ENCODE measurements at regions not wholly inside any gene's neighbourhood (a gene's known extent, or its start where the extent isn't known, plus 50 kb on each side); places are given as distances from the start of the nearest gene placed in this dataset.
"Not testable (repeated sequence)": the region's sequence is repeated elsewhere in the genome, so short reads cannot be mapped to it uniquely, and the experiment has no call there.

- ATAC-seq = no peak
- no peak overlapping the region for H3K27ac ChIP-seq
- no peaks in the 10 kb centered on the region for H3K9me3 ChIP-seq
- H3K27me3 ChIP-seq = no peaks in the 10 kb centered on the region
- H3K4me3 ChIP-seq = no peak overlapping the region
- TF ChIP-seq POLR2A (IDR thresholded peaks at IDR 0.05) = no peak
- no peak for TF ChIP-seq CTCF (IDR thresholded peaks at IDR 0.05)
- no peak for DNase-seq
- no peaks in the 10 kb centered on the region for H3K36me3 ChIP-seq
- intact Hi-C loops (cut with DNase I) = no loop called here
- H3K4me1 ChIP-seq = no peaks in the 10 kb centered on the region
These were observed 733.0 kb upstream of the ZWINT start for GRCh38 chr10:57094083-57094482.

GRCh38 chr10:57053530-57053929 is 692.5 kb upstream of the ZWINT start:
- intact Hi-C loops (cut with DNase I) = no loop called here
- Histone ChIP-seq H3K27me3 (no peaks in the 10 kb centered on the region), H3K9me3 (no peaks in the 10 kb centered on the region), H3K27ac (no peak overlapping the region), H3K4me3 (no peak overlapping the region), H3K4me1 (no peaks in the 10 kb centered on the region), H3K36me3 (no peaks in the 10 kb centered on the region)
- TF ChIP-seq CTCF (IDR thresholded peaks at IDR 0.05) = no peak
- TF ChIP-seq POLR2A (IDR thresholded peaks at IDR 0.05) = no peak
- DNase-seq (no peak), ATAC-seq (peak in 1 of 4 donors; percentile 18)
- WGBS (ENCODE audit: insufficient coverage, low coverage, low lambda C conversion rate, missing lambda C conversion rate) = 77% methylated on average over 2 of the region's 6 CpGs

- no peak overlapping the region for H3K4me3 ChIP-seq
- no peaks in the 10 kb centered on the region for H3K36me3 ChIP-seq
- H3K4me1 ChIP-seq = no peaks in the 10 kb centered on the region
- H3K27me3 ChIP-seq = no peaks in the 10 kb centered on the region
- intact Hi-C loops (cut with DNase I) = no loop called here
- 26% methylated on average over 2 of the region's 2 CpGs for WGBS (ENCODE audit: insufficient coverage, low coverage, low lambda C conversion rate, missing lambda C conversion rate)
- ATAC-seq (no peak), DNase-seq (no peak)
- no peaks in the 10 kb centered on the region for H3K9me3 ChIP-seq
- H3K27ac ChIP-seq = no peak overlapping the region
- TF ChIP-seq POLR2A (IDR thresholded peaks at IDR 0.05) (no peak), CTCF (IDR thresholded peaks at IDR 0.05) (no peak)
These were observed 688.0 kb upstream of the ZWINT start for GRCh38 chr10:57049096-57049495.

- intact Hi-C loops (cut with DNase I) = no loop called here
- DNase-seq = no peak
- TF ChIP-seq POLR2A (IDR thresholded peaks at IDR 0.05) (no peak), CTCF (IDR thresholded peaks at IDR 0.05) (no peak)
- ATAC-seq = no peak
- Histone ChIP-seq H3K9me3 (peaks cover 0 to 3% (median 0%) of the 10 kb centered on the region in 4 donors), H3K4me1 (no peaks in the 10 kb centered on the region), H3K27me3 (no peaks in the 10 kb centered on the region), H3K27ac (no peak overlapping the region), H3K4me3 (no peak overlapping the region), H3K36me3 (no peaks in the 10 kb centered on the region)
- WGBS (ENCODE audit: insufficient coverage, low coverage, low lambda C conversion rate, missing lambda C conversion rate) = 31% methylated on average over 2 of the region's 2 CpGs
These were observed 677.5 kb upstream of the ZWINT start for GRCh38 chr10:57038531-57038930.

- Histone ChIP-seq H3K36me3 (no peaks in the 10 kb centered on the region), H3K4me1 (no peaks in the 10 kb centered on the region), H3K27ac (no peak overlapping the region), H3K4me3 (no peak overlapping the region), H3K27me3 (no peaks in the 10 kb centered on the region), H3K9me3 (peaks cover 0 to 3% (median 0%) of the 10 kb centered on the region in 4 donors)
- TF ChIP-seq CTCF (IDR thresholded peaks at IDR 0.05) = no peak
- no peak for TF ChIP-seq POLR2A (IDR thresholded peaks at IDR 0.05)
- DNase-seq (no peak), ATAC-seq (no peak)
- 61% methylated on average over 2 of the region's 2 CpGs for WGBS (ENCODE audit: insufficient coverage, low coverage, low lambda C conversion rate, missing lambda C conversion rate)
- intact Hi-C loops (cut with DNase I) = no loop called here
These were observed 674.3 kb upstream of the ZWINT start for GRCh38 chr10:57035310-57035709.

- H3K27me3 ChIP-seq; ATAC-seq; H3K9me3 ChIP-seq; H3K27ac ChIP-seq; H3K36me3 ChIP-seq; DNase-seq; H3K4me3 ChIP-seq; H3K4me1 ChIP-seq; intact Hi-C loops (cut with DNase I): not testable (repeated sequence)
- WGBS (ENCODE audit: insufficient coverage, low coverage, low lambda C conversion rate, missing lambda C conversion rate) = 36% methylated on average over 4 of the region's 5 CpGs
These were observed 671.2 kb upstream of the ZWINT start for GRCh38 chr10:57032301-57032700.
